Adrenal gland (tissue), 5 donors: ENCODE measurements at regions not wholly inside any gene's neighbourhood (a gene's known extent, or its start where the extent isn't known, plus 50 kb on each side); places are given as distances from the start of the nearest gene placed in this dataset.

ENCODE experiments used
- CTCF ChIP-seq, 6 experiments: fragments of 450-650 bp in 4 of 6; fragments of 200-600 bp in 2 of 6; sonication (generic) in 1 of 6; IDR thresholded peaks; 1 replicate in 5 of 6; 2 replicates in 1 of 6; pipeline versions ENCODE4 v1.5.1 to v1.8.0; 2016 to 2021; ENCODE audit warnings: antibody characterized with exemption in 6 of 6, mild to moderate bottlenecking in 2 of 6, moderate library complexity in 1 of 6
- POLR2A ChIP-seq, 2 donors: fragments of 450-650 bp; IDR thresholded peaks; one replicate each; pipeline ENCODE4 v1.6.1; 2017; ENCODE audit warnings: antibody characterized with exemption in 2 of 2, mild to moderate bottlenecking in 2 of 2, moderate library complexity in 1 of 2
- donor health status: DM: no; HTN: no; CAD: no.

- TF ChIP-seq CTCF (IDR thresholded peaks at IDR 0.05) (no peak), POLR2A (IDR thresholded peaks at IDR 0.05) (no peak)
Observed at GRCh38 chr1:10950316-10951172, 61.9 kb upstream of the TARDBP start.
